H7 (cell line): ENCODE measurements at regions not wholly inside any gene's neighbourhood (a gene's known extent, or its start where the extent isn't known, plus 50 kb on each side); places are given as distances from the start of the nearest gene placed in this dataset.
"Not testable (repeated sequence)": the region's sequence is repeated elsewhere in the genome, so short reads cannot be mapped to it uniquely, and the experiment has no call there.

Source experiments
- DNase-seq: peaks from one replicate; pipeline ENCODE4 v3.0.0; 2012
- H3K27me3 ChIP-seq: 2 replicates; pipeline ENCODE4 v1.6.0; 2011; ENCODE audit warnings: mild to moderate bottlenecking, low read length; ENCODE audit not compliant: control insufficient read depth, insufficient read depth
- H3K36me3 ChIP-seq: replicated peaks from 2 replicates; pipeline ENCODE4 v1.5.1; 2011; ENCODE audit warnings: low read length; ENCODE audit not compliant: control insufficient read depth, insufficient read depth
- H3K4me3 ChIP-seq: 2 replicates; pipeline ENCODE4 v1.5.1; 2011; ENCODE audit warnings: low read depth, mild to moderate bottlenecking, control low read depth, low read length, moderate library complexity; ENCODE audit not compliant: insufficient read depth

- Histone ChIP-seq H3K27me3 (no peaks in the 10 kb centered on the region), H3K36me3 (no peaks in the 10 kb centered on the region), H3K4me3 (no peak overlapping the region)
- DNase-seq, result no peak
Measured at GRCh38 chr3:118505784-118506183, 528.9 kb downstream of the IGSF11 start.

- Histone ChIP-seq H3K27me3 (no peaks in the 10 kb centered on the region), H3K4me3 (no peak overlapping the region), H3K36me3 (no peaks in the 10 kb centered on the region)
- DNase-seq, result no peak
Measured at GRCh38 chr3:118511402-118511801, 523.2 kb downstream of the IGSF11 start.

DNA sequence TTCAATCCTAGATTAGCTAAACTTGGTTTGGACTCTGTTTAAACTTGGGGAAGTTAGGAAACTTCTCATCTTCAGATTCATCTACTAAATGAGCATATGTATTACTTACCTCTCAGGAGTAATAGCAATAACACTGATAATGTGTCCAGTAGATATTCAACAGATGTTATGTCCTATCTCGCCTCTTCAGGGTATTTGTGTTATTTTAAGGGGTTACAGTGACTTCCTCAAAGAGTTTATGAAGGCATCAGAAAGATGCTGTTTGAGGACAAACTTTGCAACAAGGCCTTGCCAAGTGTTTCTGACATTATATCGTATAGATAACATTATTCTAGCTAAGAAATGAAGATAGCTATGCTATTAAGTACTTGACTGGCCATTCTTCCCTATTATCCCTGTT lies 522.3 kb downstream of the IGSF11 start:
- no peak overlapping the region for H3K4me3 ChIP-seq
- H3K27me3 ChIP-seq, result no peaks in the 10 kb centered on the region
- DNase-seq, result no peak
- no peaks in the 10 kb centered on the region for H3K36me3 ChIP-seq

DNA sequence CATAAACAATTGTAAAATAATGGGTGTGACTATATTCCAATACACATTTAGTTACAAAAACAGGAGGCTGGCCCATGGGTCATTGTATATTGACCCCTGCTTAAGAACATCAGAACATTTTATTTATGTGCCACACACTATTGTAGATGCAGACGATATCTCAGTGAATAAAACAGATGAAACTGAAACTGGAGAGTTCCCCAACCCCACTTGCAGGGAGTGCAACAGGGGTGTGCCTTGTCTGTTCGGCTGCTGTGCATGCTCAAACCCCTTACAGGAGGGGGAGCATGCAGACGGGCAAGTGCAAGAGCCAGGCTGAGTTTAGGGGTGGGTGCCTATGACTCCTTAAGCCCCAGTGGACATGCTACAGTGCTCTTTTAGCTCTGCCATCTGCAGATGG lies 509.6 kb downstream of the IGSF11 start:
- H3K4me3 ChIP-seq, result no peak overlapping the region
- no peaks in the 10 kb centered on the region for H3K27me3 ChIP-seq
- DNase-seq, result no peak
- no peaks in the 10 kb centered on the region for H3K36me3 ChIP-seq

DNA sequence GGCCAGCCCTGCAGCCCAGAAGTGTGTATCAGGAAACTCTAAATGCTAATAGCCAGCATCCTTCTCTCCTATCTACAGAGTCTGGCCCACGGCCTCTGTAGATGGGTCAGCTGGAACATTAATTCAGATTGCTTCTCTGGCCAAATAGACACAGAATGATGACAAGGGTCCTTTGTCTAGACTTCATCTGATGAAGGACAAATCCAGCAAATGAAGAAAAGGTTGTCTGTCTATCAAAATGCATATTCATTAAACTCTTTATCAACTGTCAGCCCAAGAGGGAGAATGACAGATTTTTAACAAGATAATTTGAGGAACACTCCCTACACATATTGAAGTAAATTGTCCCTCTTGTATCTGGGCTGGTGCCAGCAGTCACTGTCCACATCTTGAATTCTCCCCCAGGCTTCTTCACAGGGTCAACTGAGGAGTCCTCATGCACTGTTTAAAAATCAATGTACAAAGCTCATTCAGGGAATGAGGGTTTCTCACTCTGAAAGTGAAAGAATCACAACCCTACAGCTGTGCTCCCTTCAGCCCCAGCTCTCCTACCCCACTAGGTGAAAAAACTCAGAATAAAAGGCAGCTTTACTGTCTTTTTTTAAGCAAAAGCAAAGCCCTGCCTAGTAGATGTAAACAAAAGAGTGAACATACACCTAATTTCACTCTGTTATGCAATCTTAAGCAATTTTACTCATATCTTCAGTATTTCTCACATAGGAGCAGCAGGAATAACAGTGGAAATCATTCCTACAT lies 507.7 kb downstream of the IGSF11 start:
- Histone ChIP-seq H3K36me3 (no peaks in the 10 kb centered on the region), H3K27me3 (no peaks in the 10 kb centered on the region), H3K4me3 (no peak overlapping the region)
- DNase-seq, result no peak

DNA sequence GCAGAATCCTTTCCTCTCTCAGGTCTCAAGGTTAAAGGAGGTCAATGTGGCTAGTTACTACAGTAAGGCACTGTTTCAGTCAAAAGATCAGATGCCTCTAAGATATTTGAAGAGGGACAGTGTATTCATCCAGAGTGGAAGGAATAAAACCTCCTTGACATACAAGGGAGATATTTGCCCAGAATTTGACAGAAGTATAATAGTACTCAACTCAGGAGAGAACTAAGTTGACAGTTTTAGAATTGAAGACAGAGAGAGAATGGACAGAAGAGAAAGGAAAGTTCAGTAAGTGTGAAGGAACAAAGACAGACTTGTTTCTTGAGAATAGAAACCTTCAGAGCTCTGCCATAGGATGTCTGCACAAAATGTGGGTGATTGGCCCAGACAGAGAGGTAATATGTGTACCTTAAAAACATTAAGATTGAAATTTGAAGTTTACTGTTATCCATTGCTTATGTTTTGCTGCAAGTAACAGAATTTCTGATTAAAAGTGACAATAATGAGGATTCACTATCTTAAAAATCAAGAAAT lies 507.1 kb downstream of the IGSF11 start:
- H3K4me3 ChIP-seq, result no peak overlapping the region
- H3K27me3 ChIP-seq, result no peaks in the 10 kb centered on the region
- no peaks in the 10 kb centered on the region for H3K36me3 ChIP-seq
- DNase-seq, result no peak

- Histone ChIP-seq H3K36me3 (no peaks in the 10 kb centered on the region), H3K27me3 (no peaks in the 10 kb centered on the region), H3K4me3 (no peak overlapping the region)
- no peak for DNase-seq
Measured at GRCh38 chr3:118529554-118529953, 505.1 kb downstream of the IGSF11 start.

DNA sequence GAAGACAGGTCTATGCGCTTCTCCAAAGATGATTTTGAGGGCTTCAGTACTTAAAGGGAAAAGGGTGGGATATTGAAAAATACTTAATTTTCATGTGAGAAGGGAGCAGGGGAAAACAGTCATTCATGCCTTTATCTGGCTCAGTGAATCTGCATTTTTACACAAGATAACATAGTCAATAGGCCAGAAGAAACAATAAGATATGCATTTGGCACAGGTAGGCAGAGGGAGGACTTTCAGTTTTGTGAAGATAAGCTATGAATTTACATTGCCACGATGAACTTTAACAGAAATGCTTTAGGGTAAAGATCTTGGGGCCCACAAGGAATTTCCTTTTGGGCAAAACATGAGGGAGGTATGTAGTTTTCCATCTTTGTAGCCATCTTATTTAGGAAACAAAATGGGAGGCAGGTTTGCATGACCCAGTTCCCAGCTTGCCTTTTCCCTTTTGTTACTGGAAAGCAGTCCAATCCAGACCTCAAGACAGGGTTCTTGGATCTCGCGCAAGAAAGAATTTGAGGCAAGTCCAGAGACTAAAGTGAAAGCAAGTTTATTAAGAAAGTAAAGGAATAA lies 504.2 kb downstream of the IGSF11 start:
- Histone ChIP-seq H3K4me3 (no peak overlapping the region), H3K36me3 (no peaks in the 10 kb centered on the region), H3K27me3 (no peaks in the 10 kb centered on the region)
- DNase-seq, result no peak

- H3K27me3 ChIP-seq, DNase-seq, H3K36me3 ChIP-seq, H3K4me3 ChIP-seq: not testable (repeated sequence)
Measured at GRCh38 chr3:118530927-118531356, 503.7 kb downstream of the IGSF11 start.

DNA sequence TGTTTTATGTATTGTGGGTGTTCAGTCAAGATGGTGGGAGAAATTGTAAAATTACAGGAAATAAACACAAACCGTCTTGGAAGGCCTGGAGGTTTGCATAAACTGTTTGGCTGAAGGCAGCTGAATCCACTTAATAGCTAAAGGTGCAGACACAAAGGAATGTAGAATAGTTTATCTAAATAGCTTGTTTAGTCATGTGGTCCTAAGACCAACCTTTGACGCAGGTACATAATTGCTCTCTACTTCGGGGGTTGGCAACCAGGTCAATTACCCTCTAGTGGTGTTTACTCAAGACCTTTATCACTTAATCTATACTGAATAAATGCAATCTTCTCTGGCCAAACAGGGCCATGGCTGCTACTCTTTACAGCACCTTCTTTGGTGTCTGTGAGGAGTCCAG lies 502.8 kb downstream of the IGSF11 start:
- DNase-seq, result no peak
- no peak overlapping the region for H3K4me3 ChIP-seq
- H3K36me3 ChIP-seq, result no peaks in the 10 kb centered on the region

GRCh38 chr3:118533676-118534075 lies 501.0 kb downstream of the IGSF11 start:
- DNase-seq, result no peak
- Histone ChIP-seq H3K36me3 (no peaks in the 10 kb centered on the region), H3K27me3 (no peaks in the 10 kb centered on the region), H3K4me3 (no peak overlapping the region)

More for the DNA sequence above, 502.8 kb downstream of the IGSF11 start:
- no peaks in the 10 kb centered on the region for H3K27me3 ChIP-seq

- DNase-seq, result no peak
- H3K4me3 ChIP-seq, result no peak overlapping the region
- no peaks in the 10 kb centered on the region for H3K27me3 ChIP-seq
- no peaks in the 10 kb centered on the region for H3K36me3 ChIP-seq
Measured at GRCh38 chr3:118534519-118534918, 500.1 kb downstream of the IGSF11 start.

- H3K27me3 ChIP-seq, result no peaks in the 10 kb centered on the region
- DNase-seq, result no peak
- no peak overlapping the region for H3K4me3 ChIP-seq
- H3K36me3 ChIP-seq, result no peaks in the 10 kb centered on the region
Measured at GRCh38 chr3:118536764-118537163, 497.9 kb downstream of the IGSF11 start.

- Histone ChIP-seq H3K27me3 (no peaks in the 10 kb centered on the region), H3K36me3 (no peaks in the 10 kb centered on the region), H3K4me3 (no peak overlapping the region)
- DNase-seq, result no peak
Measured at GRCh38 chr3:118537454-118537853, 497.2 kb downstream of the IGSF11 start.

GRCh38 chr3:118538187-118538586 lies 496.5 kb downstream of the IGSF11 start:
- DNase-seq, result no peak
- Histone ChIP-seq H3K27me3 (no peaks in the 10 kb centered on the region), H3K4me3 (no peak overlapping the region), H3K36me3 (no peaks in the 10 kb centered on the region)
